ENCODE measurements at regions not wholly inside any gene's neighbourhood (a gene's known extent, or its start where the extent isn't known, plus 50 kb on each side); places are given as distances from the start of the nearest gene placed in this dataset.

DNA sequence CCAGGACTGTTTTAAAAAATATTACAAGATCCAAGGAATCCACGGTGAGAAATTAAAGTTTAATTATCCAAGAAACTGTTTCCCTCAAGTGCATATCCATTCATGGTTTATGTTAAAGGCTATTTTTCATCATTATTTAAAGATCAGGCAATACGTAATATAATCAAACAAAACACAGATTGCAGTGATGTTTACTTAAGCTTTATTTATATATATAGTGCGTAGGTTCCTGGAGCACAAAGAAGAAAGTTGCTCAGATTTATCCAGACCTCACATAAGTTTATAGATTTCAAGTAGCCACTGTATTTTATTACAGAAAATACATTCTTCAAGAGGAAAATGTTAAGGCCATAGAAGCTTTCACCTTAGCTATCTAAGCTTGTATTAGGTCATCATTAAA, 210.0 kb upstream of the KLF14 start:
- no peak for TF ChIP-seq CTCF (conservative IDR thresholded peaks at IDR 0.05; ENCODE audit: low read depth, low read length)
- no peak for TF ChIP-seq EZH2 (IDR thresholded peaks at IDR 0.05; ENCODE audit: borderline replicate concordance, low read depth, low read length, poor library complexity, severe bottlenecking)

Data from A673 (cell line).